Gastroesophageal sphincter (tissue), 4 donors: ENCODE measurements at regions not wholly inside any gene's neighbourhood (a gene's known extent, or its start where the extent isn't known, plus 50 kb on each side); places are given as distances from the start of the nearest gene placed in this dataset.

ENCODE experiments used
- ATAC-seq: fragments of 150-250 bp; one replicate; pipeline ENCODE4 v1.9.1; 2016; ENCODE audit warnings: mild to moderate bottlenecking, moderate library complexity
- H3K27ac ChIP-seq, 4 donors: fragments of 200-600 bp; sonication (generic) in 3 of 4; 1 replicate in 3 of 4; 2 replicates in 1 of 4; pipeline ENCODE4 v1.5.1; 2016 to 2019
- H3K27me3 ChIP-seq: fragments of 200-600 bp; sonication (generic); one replicate; pipeline ENCODE4 v1.5.1; 2019
- H3K36me3 ChIP-seq, 2 donors: fragments of 200-600 bp; sonication (generic); one replicate each; pipeline ENCODE4 v1.5.1; 2019; ENCODE audit warnings: control low read depth in 1 of 2
- H3K4me1 ChIP-seq, 3 donors: fragments of 200-600 bp; sonication (generic); 1 replicate in 2 of 3; 2 replicates in 1 of 3; pipeline ENCODE4 v1.5.1; 2016 to 2019; ENCODE audit warnings: control low read depth in 2 of 3
- H3K4me3 ChIP-seq, 2 donors: fragments of 200-600 bp; sonication (generic); one replicate each; pipeline ENCODE4 v1.5.1; 2019; ENCODE audit warnings: mild to moderate bottlenecking in 1 of 2, moderate library complexity in 1 of 2
- H3K9me3 ChIP-seq, 3 donors: fragments of 200-600 bp; sonication (generic); one replicate each; pipeline ENCODE4 v1.5.1; 2017 to 2019; ENCODE audit warnings: control low read depth in 2 of 3
- CTCF ChIP-seq, 4 experiments: fragments of 200-600 bp in 2 of 4; fragments of 450-650 bp in 2 of 4; sonication (generic) in 1 of 4; IDR thresholded peaks; one replicate each; pipeline ENCODE4 v1.5.1; 2017 to 2019; ENCODE audit warnings: antibody characterized with exemption in 4 of 4, mild to moderate bottlenecking in 2 of 4, moderate library complexity in 2 of 4
- EP300 ChIP-seq: sonication (generic); formaldehyde crosslinking; IDR thresholded peaks from one replicate; pipeline ENCODE4 v1.6.1; 2017; ENCODE audit warnings: antibody characterized with exemption, mild to moderate bottlenecking
- POLR2A ChIP-seq, 2 donors: fragments of 450-650 bp; IDR thresholded peaks; one replicate each; pipeline ENCODE4 v1.6.1; 2017; ENCODE audit warnings: antibody characterized with exemption in 2 of 2, mild to moderate bottlenecking in 2 of 2, moderate library complexity in 1 of 2
- POLR2AphosphoS5 ChIP-seq: sonication (generic); formaldehyde crosslinking; IDR thresholded peaks from one replicate; pipeline ENCODE4 v1.6.1; 2017; ENCODE audit warnings: antibody characterized with exemption
- WGBS, 2 donors: methylation state at CpG; one replicate each; pipeline ENCODE4 v1.1.5; 2018; ENCODE audit warnings: low coverage in 1 of 2; 5-methylcytosine and 5-hydroxymethylcytosine counted together

DNA sequence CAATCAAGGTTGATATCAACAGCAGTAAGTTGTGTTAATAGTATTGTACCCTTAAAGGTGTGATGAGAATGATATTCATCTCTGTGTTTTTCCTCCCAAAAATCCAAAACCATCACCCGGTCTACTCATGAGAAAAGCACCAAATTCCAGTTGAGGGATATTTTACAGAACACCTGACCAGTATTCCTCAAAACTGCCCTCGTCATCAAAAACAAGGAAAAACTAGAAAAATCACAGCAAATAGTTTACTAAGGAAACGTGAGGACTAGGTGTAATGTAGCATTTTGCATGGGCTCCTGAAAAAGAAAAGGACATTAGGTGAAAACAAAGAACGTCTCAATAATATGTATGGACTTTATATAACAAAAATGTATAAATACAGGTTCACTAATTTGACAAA, 394.4 kb upstream of the NRSN1 start:
- TF ChIP-seq EP300 (no peak), CTCF (IDR thresholded peaks at IDR 0.05) (no peak)
- Histone ChIP-seq H3K9me3 (no peaks in the 10 kb centered on the region), H3K36me3 (no peaks in the 10 kb centered on the region), H3K27me3 (no peaks in the 10 kb centered on the region), H3K4me1 (peaks cover 0 to 7% (median 0%) of the 10 kb centered on the region in 3 donors), H3K27ac (no peak overlapping the region), H3K4me3 (no peak overlapping the region)
- 83 to 87% methylated on average over 3 to 4 of the region's 4 CpGs for WGBS, 2 donors
- ATAC-seq = no peak

- Histone ChIP-seq H3K27me3 (no peaks in the 10 kb centered on the region), H3K27ac (no peak overlapping the region), H3K9me3 (no peaks in the 10 kb centered on the region), H3K36me3 (no peaks in the 10 kb centered on the region), H3K4me1 (peaks cover 0 to 7% (median 0%) of the 10 kb centered on the region in 3 donors), H3K4me3 (no peak overlapping the region)
- TF ChIP-seq EP300 (no peak), POLR2AphosphoS5 (no peak), POLR2A (IDR thresholded peaks at IDR 0.05) (no peak), CTCF (IDR thresholded peaks at IDR 0.05) (no peak)
- WGBS, 2 donors = 48 to 62% methylated on average over 2 to 3 of the region's 3 CpGs
- no peak for ATAC-seq
Observed at GRCh38 chr6:23732521-23732920, 393.5 kb upstream of the NRSN1 start.

- Histone ChIP-seq H3K4me3 (no peak overlapping the region), H3K27me3 (no peaks in the 10 kb centered on the region), H3K4me1 (no peaks in the 10 kb centered on the region), H3K36me3 (no peaks in the 10 kb centered on the region), H3K27ac (no peak overlapping the region), H3K9me3 (no peaks in the 10 kb centered on the region)
- no peak for ATAC-seq
- TF ChIP-seq EP300 (no peak), CTCF (IDR thresholded peaks at IDR 0.05) (no peak), POLR2A (IDR thresholded peaks at IDR 0.05) (no peak), POLR2AphosphoS5 (no peak)
- 52 to 65% methylated on average over 2 to 4 of the region's 4 CpGs for WGBS, 2 donors
Observed at GRCh38 chr6:23735151-23735550, 390.9 kb upstream of the NRSN1 start.

DNA sequence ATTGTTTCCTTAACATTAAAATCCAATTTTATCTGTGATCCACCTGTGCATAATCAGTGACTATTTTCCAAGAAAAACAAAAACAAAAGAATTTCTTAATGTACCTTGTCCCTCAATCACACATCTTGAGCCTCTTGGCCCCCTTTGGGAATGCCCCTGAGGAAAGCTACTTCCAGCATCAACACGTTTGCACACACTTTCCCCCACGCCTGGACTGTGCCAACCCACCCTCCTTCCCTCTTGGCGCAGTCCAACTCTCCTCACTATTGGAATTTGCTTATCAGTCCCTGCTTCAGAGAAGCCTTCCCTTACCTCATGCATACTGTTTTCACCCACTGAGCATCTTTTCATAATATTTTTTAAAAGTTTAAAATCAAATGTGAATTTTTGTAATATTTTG, 389.4 kb upstream of the NRSN1 start:
- H3K27me3 ChIP-seq = no peaks in the 10 kb centered on the region
- TF ChIP-seq CTCF (IDR thresholded peaks at IDR 0.05) (no peak), POLR2AphosphoS5 (no peak), POLR2A (IDR thresholded peaks at IDR 0.05) (no peak), EP300 (no peak)
- 47 to 48% methylated on average over 3 of the region's 3 CpGs for WGBS, 2 donors

GRCh38 chr6:23747239-23747638, 378.8 kb upstream of the NRSN1 start:
- Histone ChIP-seq H3K27me3 (no peaks in the 10 kb centered on the region), H3K9me3 (peaks cover 0 to 7% (median 0%) of the 10 kb centered on the region in 3 donors), H3K27ac (no peak overlapping the region), H3K4me3 (no peak overlapping the region), H3K4me1 (no peaks in the 10 kb centered on the region), H3K36me3 (no peaks in the 10 kb centered on the region)
- no peak for TF ChIP-seq POLR2A (IDR thresholded peaks at IDR 0.05)
- WGBS, 2 donors = 62 to 73% methylated on average over 2 to 5 of the region's 5 CpGs
- ATAC-seq = no peak

More for the DNA sequence above, 389.4 kb upstream of the NRSN1 start:
- Histone ChIP-seq H3K4me3 (no peak overlapping the region), H3K36me3 (no peaks in the 10 kb centered on the region), H3K4me1 (no peaks in the 10 kb centered on the region), H3K27ac (no peak overlapping the region), H3K9me3 (no peaks in the 10 kb centered on the region)
- no peak for ATAC-seq

- no peak for TF ChIP-seq CTCF (IDR thresholded peaks at IDR 0.05)
- no peak for TF ChIP-seq POLR2AphosphoS5
- no peak for TF ChIP-seq POLR2A (IDR thresholded peaks at IDR 0.05)
- no peak for TF ChIP-seq EP300
- H3K27me3 ChIP-seq = no peaks in the 10 kb centered on the region
- no peaks in the 10 kb centered on the region for H3K9me3 ChIP-seq
- no peak overlapping the region for H3K27ac ChIP-seq
- H3K36me3 ChIP-seq = no peaks in the 10 kb centered on the region
- no peaks in the 10 kb centered on the region for H3K4me1 ChIP-seq
- 63 to 70% methylated on average over 1 of the region's 1 CpG for WGBS, 2 donors
- no peak overlapping the region for H3K4me3 ChIP-seq
- ATAC-seq = no peak
Observed at GRCh38 chr6:23752414-23752813, 373.6 kb upstream of the NRSN1 start.
